HEK293 (cell line): ENCODE measurements at regions not wholly inside any gene's neighbourhood (a gene's known extent, or its start where the extent isn't known, plus 50 kb on each side); places are given as distances from the start of the nearest gene placed in this dataset.

Experiments
- CTCF ChIA-PET: fragments of 350-600 bp; formaldehyde crosslinking; extraction: SDS; loops from one replicate; lab custom pipeline; 2021; ENCODE audit warnings: antibody characterized with exemption; lab: Yijun Ruan, JAX
- POLR2A ChIA-PET: fragments of 300-600 bp; formaldehyde crosslinking; extraction: SDS; loops from one replicate; lab custom pipeline; 2020; ENCODE audit warnings: antibody characterized with exemption, inconsistent platforms; lab: Yijun Ruan, JAX
- H3K27ac ChIP-seq: fragments of 200-500 bp; sonication (Bioruptor generic); 2 replicates; pipeline ENCODE4 v1.5.1; 2014; ENCODE audit warnings: low read depth, low read length, control low read depth, inconsistent platforms; ENCODE audit errors: extremely low read depth
- H3K36me3 ChIP-seq, 2 experiments: fragments of 200-500 bp in 1 of 2; sonication (Bioruptor generic) in 1 of 2; 1 replicate in 1 of 2; 2 replicates in 1 of 2; pipeline ENCODE4 v1.5.1; 2014 to 2017; ENCODE audit warnings: inconsistent platforms in 2 of 2, low read length in 2 of 2; ENCODE audit not compliant: control insufficient read depth in 2 of 2, insufficient read depth in 1 of 2
- H3K4me1 ChIP-seq: fragments of 200-500 bp; sonication (Bioruptor generic); 2 replicates; pipeline ENCODE4 v1.5.1; 2014; ENCODE audit warnings: mild to moderate bottlenecking, low read length, inconsistent platforms; ENCODE audit not compliant: control insufficient read depth, insufficient read depth
- H3K4me3 ChIP-seq: 2 replicates; pipeline ENCODE4 v1.5.1; 2011; ENCODE audit warnings: low read depth, mild to moderate bottlenecking, control low read depth, low read length, moderate library complexity
- H3K9me3 ChIP-seq: fragments of 200-500 bp; sonication (Bioruptor generic); 2 replicates; pipeline ENCODE4 v1.5.1; 2014; ENCODE audit warnings: low read depth, low read length, inconsistent platforms; ENCODE audit not compliant: control insufficient read depth, insufficient read depth
- ATF2 ChIP-seq: fragments of 450-650 bp; formaldehyde crosslinking; IDR thresholded peaks from 2 replicates; pipeline ENCODE4 v1.5.1; 2016; ENCODE audit warnings: missing biosample characterization, missing genetic modification characterization, low read depth
- CTCF ChIP-seq: fragments of 450-650 bp; formaldehyde crosslinking; IDR thresholded peaks from 2 replicates; pipeline ENCODE4 v1.5.1; 2016; ENCODE audit warnings: missing biosample characterization, missing genetic modification characterization
- EGR2 ChIP-seq: fragments of 450-650 bp; formaldehyde crosslinking; IDR thresholded peaks from 2 replicates; pipeline ENCODE4 v1.5.1; 2016; ENCODE audit warnings: low read depth, missing biosample characterization, missing genetic modification characterization
- GLI4 ChIP-seq: fragments of 450-650 bp; formaldehyde crosslinking; IDR thresholded peaks from 2 replicates; pipeline ENCODE4 v1.5.1; 2016; ENCODE audit warnings: missing biosample characterization, missing genetic modification characterization
- GLIS1 ChIP-seq: fragments of 450-650 bp; formaldehyde crosslinking; IDR thresholded peaks from 2 replicates; pipeline ENCODE4 v1.5.1; 2016; ENCODE audit warnings: missing biosample characterization, missing genetic modification characterization
- GLIS2 ChIP-seq: fragments of 450-650 bp; formaldehyde crosslinking; IDR thresholded peaks from 2 replicates; pipeline ENCODE4 v1.5.1; 2016; ENCODE audit warnings: missing biosample characterization, missing genetic modification characterization
- PRDM1 ChIP-seq: fragments of 450-650 bp; formaldehyde crosslinking; IDR thresholded peaks from 2 replicates; pipeline ENCODE4; 2016; ENCODE audit warnings: missing biosample characterization, missing genetic modification characterization
- PRDM10 ChIP-seq: fragments of 450-650 bp; formaldehyde crosslinking; IDR thresholded peaks from 2 replicates; pipeline ENCODE4 v1.5.1; 2016; ENCODE audit warnings: missing biosample characterization, missing genetic modification characterization
- SP2 ChIP-seq: fragments of 450-650 bp; formaldehyde crosslinking; IDR thresholded peaks from 2 replicates; pipeline ENCODE4 v1.5.1; 2016; ENCODE audit warnings: missing biosample characterization, missing genetic modification characterization
- TCF7L2 ChIP-seq: IDR thresholded peaks from 2 replicates; pipeline ENCODE4 v1.6.1; 2011; ENCODE audit warnings: low read depth, mild to moderate bottlenecking, inconsistent platforms, low read length, moderate library complexity, borderline replicate concordance
- TRIM28 ChIP-seq: IDR thresholded peaks from 2 replicates; pipeline ENCODE4 v1.6.1; 2011; ENCODE audit warnings: low read length, control low read depth, borderline replicate concordance
- YY1 ChIP-seq: fragments of 450-650 bp; formaldehyde crosslinking; IDR thresholded peaks from 2 replicates; pipeline ENCODE4 v1.5.1; 2018; ENCODE audit warnings: missing biosample characterization, missing genetic modification characterization
- ZBTB10 ChIP-seq: fragments of 450-650 bp; formaldehyde crosslinking; IDR thresholded peaks from 2 replicates; pipeline ENCODE4 v1.5.1; 2016; ENCODE audit warnings: missing biosample characterization, missing genetic modification characterization
- ZBTB21 ChIP-seq: fragments of 450-650 bp; formaldehyde crosslinking; IDR thresholded peaks from 2 replicates; pipeline ENCODE4 v1.5.1; 2017; ENCODE audit warnings: missing biosample characterization, missing genetic modification characterization
- ZFHX2 ChIP-seq: fragments of 450-650 bp; formaldehyde crosslinking; conservative IDR thresholded peaks from 2 replicates; pipeline ENCODE4 v1.5.1; 2016; ENCODE audit warnings: missing biosample characterization, missing genetic modification characterization
- ZIC2 ChIP-seq: fragments of 450-650 bp; formaldehyde crosslinking; IDR thresholded peaks from 2 replicates; pipeline ENCODE4 v1.5.1; 2016; ENCODE audit warnings: missing biosample characterization, missing genetic modification characterization
- ZNF114 ChIP-seq: fragments of 450-650 bp; formaldehyde crosslinking; IDR thresholded peaks from 2 replicates; pipeline ENCODE4 v1.5.0; 2017; ENCODE audit warnings: missing biosample characterization, missing genetic modification characterization
- ZNF214 ChIP-seq: fragments of 450-650 bp; formaldehyde crosslinking; IDR thresholded peaks from 2 replicates; pipeline ENCODE4 v1.5.1; 2017; ENCODE audit warnings: missing biosample characterization, mild to moderate bottlenecking, missing genetic modification characterization, borderline replicate concordance
- ZNF311 ChIP-seq: fragments of 450-650 bp; formaldehyde crosslinking; IDR thresholded peaks from 2 replicates; pipeline ENCODE4 v1.5.1; 2017; ENCODE audit warnings: missing biosample characterization, missing genetic modification characterization, borderline replicate concordance
- ZNF335 ChIP-seq: fragments of 450-650 bp; formaldehyde crosslinking; conservative IDR thresholded peaks from 2 replicates; pipeline ENCODE4 v1.5.1; 2016; ENCODE audit warnings: missing biosample characterization, missing genetic modification characterization
- ZNF341 ChIP-seq: fragments of 450-650 bp; formaldehyde crosslinking; IDR thresholded peaks from 2 replicates; pipeline ENCODE4; 2016; ENCODE audit warnings: low read depth, missing biosample characterization, missing genetic modification characterization
- ZNF560 ChIP-seq: fragments of 450-650 bp; formaldehyde crosslinking; IDR thresholded peaks from 2 replicates; pipeline ENCODE4 v1.5.1; 2017; ENCODE audit warnings: missing biosample characterization, missing genetic modification characterization, borderline replicate concordance
- ZNF600 ChIP-seq: fragments of 450-650 bp; formaldehyde crosslinking; IDR thresholded peaks from 2 replicates; pipeline ENCODE4 v1.5.1; 2016; ENCODE audit warnings: missing biosample characterization, missing genetic modification characterization
- ZNF76 ChIP-seq: fragments of 450-650 bp; formaldehyde crosslinking; IDR thresholded peaks from 2 replicates; pipeline ENCODE4; 2016; ENCODE audit warnings: low read depth, missing biosample characterization, missing genetic modification characterization, borderline replicate concordance
- ZNF837 ChIP-seq: fragments of 450-650 bp; formaldehyde crosslinking; IDR thresholded peaks from 2 replicates; pipeline ENCODE4 v1.5.1; 2016; ENCODE audit warnings: missing biosample characterization, missing genetic modification characterization
- TF ChIP-seq, protein P1 (sequence below): fragments of 450-650 bp; formaldehyde crosslinking; IDR thresholded peaks from 2 replicates; pipeline ENCODE4 v1.5.1; 2016; ENCODE audit warnings: missing biosample characterization, missing genetic modification characterization

DNA sequence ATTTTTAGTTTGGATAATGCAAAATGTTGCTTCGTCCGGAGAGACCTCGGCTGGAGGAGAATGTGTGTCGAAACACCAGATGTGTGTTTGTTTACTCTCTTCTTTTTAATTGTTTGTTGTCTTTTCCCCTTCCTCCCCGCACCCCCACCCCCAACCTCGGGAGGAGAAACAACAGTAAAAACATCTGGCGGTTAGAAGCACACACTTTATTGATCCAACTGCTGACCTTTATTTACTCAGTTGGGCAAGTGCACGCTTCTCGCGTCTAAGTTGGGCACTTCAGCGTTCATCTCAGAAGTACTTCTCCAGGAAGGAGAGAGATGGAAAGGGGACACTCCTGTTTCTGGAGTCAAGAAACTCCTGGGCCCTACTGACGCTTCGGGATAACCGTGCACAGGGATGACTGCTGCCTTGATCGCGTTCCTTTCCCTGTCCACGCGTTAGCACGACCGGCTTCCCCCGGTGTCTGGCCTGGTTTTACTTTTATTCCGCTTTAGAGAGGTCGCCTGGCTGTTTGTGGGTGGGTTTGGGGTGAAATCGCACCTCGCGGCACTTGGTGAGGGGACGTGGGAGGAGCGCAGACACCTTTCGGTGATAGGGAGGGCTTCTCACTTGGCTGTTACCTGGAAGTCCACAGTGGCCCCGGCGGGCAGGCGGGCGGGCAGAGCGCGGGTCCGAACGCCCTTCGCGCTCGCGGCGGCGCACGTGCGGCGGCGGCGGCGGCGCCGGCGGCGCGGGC lies 168.3 kb upstream of the PPP1R3A start (continued):
- TF ChIP-seq ZBTB10 (tag by site-specific recombination) (no peak), ZNF335 (peak; percentile 74), TRIM28 (no peak), ZNF837 (tag by site-specific recombination) (no peak), PRDM1 (tag by site-specific recombination) (peak; percentile 20; the same call in 1 of the 2 replicates), ZNF560 (tag by site-specific recombination) (no peak), PRDM10 (tag by site-specific recombination) (0 out of 2 replicates have a peak, but pooled peaks have one; percentile 20), SP2 (peak; percentile 33; the same call in 1 of the 2 replicates), ZNF311 (tag by site-specific recombination) (no peak), TCF7L2 (no peak), ZNF341 (peak; percentile 86)

GRCh38 chr7:114086537-114086913 lies 167.7 kb upstream of the PPP1R3A start:
- peak overlapping the region; percentile 89 for H3K4me3 ChIP-seq
- H3K27ac ChIP-seq = peak overlapping the region; percentile 98
- ChIA-PET CTCF (interaction anchor here (0.6 to 0.7 kb wide), 3 partner anchors 434 to 1683 kb away, joined by 3 read pairs; no protein-coding TSS in a partner anchor), POLR2A (interaction anchor here (1.0 to 1.5 kb wide), 3 partner anchors 9 to 332 kb away, joined by 3 to 4 read pairs (median 3); no protein-coding TSS in a partner anchor)
- H3K36me3 ChIP-seq = no peaks in the 10 kb centered on the region
- H3K4me1 ChIP-seq = peaks cover 13% of the 10 kb centered on the region
- no peaks in the 10 kb centered on the region for H3K9me3 ChIP-seq
- 0 out of 2 replicates have a peak, but pooled peaks have one; percentile 13 for TF ChIP-seq ZNF76 (tag by site-specific recombination)
- peak; percentile 7; the same call in 1 of the 2 replicates for TF ChIP-seq GLIS1 (tag by site-specific recombination)
- TF ChIP-seq ZNF214 = no peak
- TF ChIP-seq GLIS2 (tag by site-specific recombination) = peak; percentile 83
- no peak for TF ChIP-seq ZBTB21 (tag by site-specific recombination)
- TF ChIP-seq ZNF114 = no peak
- peak; percentile 83 for TF ChIP-seq EGR2 (tag by site-specific recombination)
- TF ChIP-seq, protein P1, sequence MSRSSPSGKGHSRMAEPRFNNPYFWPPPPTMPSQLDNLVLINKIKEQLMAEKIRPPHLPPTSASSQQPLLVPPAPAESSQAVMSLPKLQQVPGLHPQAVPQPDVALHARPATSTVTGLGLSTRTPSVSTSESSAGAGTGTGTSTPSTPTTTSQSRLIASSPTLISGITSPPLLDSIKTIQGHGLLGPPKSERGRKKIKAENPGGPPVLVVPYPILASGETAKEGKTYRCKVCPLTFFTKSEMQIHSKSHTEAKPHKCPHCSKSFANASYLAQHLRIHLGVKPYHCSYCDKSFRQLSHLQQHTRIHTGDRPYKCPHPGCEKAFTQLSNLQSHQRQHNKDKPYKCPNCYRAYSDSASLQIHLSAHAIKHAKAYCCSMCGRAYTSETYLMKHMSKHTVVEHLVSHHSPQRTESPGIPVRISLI (tag by site-specific recombination) = no peak
- 0 out of 2 replicates have a peak, but pooled peaks have one; percentile 6 for TF ChIP-seq YY1 (tag by site-specific recombination)
- peak; percentile 93 for TF ChIP-seq ZFHX2 (tag by site-specific recombination)
- TF ChIP-seq GLI4 (tag by site-specific recombination) = no peak
- no peak for TF ChIP-seq ATF2 (tag by site-specific recombination)
- peak; percentile 53; the same call in 1 of the 2 replicates for TF ChIP-seq ZNF600 (tag by site-specific recombination)
- peak; percentile 37 for TF ChIP-seq CTCF (tag by site-specific recombination)
- peak; percentile 27; the same call in 1 of the 2 replicates for TF ChIP-seq ZIC2 (tag by site-specific recombination)
